ENCODE measurements at regions not wholly inside any gene's neighbourhood (a gene's known extent, or its start where the extent isn't known, plus 50 kb on each side); places are given as distances from the start of the nearest gene placed in this dataset.

GRCh38 chr5:105330185-105330584, 1767.6 kb upstream of the NUDT12 start:
- H3K79me2 ChIP-seq, result no peaks in the 10 kb centered on the region
- no peaks in the 10 kb centered on the region for H3K27me3 ChIP-seq
- DNase-seq (ENCODE audit: low spot score), result no peak
- H3K9me3 ChIP-seq (ENCODE audit: low read depth), result no peaks in the 10 kb centered on the region
- 97% methylated on average over 1 of the region's 1 CpG for WGBS (ENCODE audit: low lambda C conversion rate, missing lambda C conversion rate)
- no peak overlapping the region for H3K4me2 ChIP-seq
- no peak overlapping the region for H3K27ac ChIP-seq
- TF ChIP-seq EZH2 (IDR thresholded peaks at IDR 0.05; ENCODE audit: borderline replicate concordance), result no peak
- no peak for TF ChIP-seq EZH2phosphoT487 (IDR thresholded peaks at IDR 0.05; ENCODE audit: low read depth, severe bottlenecking, unreplicated experiment)
- no peak for TF ChIP-seq CTCF (IDR thresholded peaks at IDR 0.05; ENCODE audit: poor library complexity)
- no peaks in the 10 kb centered on the region for H3K4me1 ChIP-seq (ENCODE audit: insufficient read depth)
- no peaks in the 10 kb centered on the region for H3K9me2 ChIP-seq (replicated peaks; ENCODE audit: insufficient read depth)
- H2AFZ ChIP-seq, result no peak overlapping the region
- H4K20me1 ChIP-seq (ENCODE audit: insufficient read depth, poor library complexity, severe bottlenecking), result no peaks in the 10 kb centered on the region
- H3K4me3 ChIP-seq, result no peak overlapping the region
- H3K36me3 ChIP-seq (replicated peaks; ENCODE audit: insufficient read depth, low read depth), result no peaks in the 10 kb centered on the region

- no peaks in the 10 kb centered on the region for H3K4me1 ChIP-seq (ENCODE audit: insufficient read depth)
- WGBS (ENCODE audit: low lambda C conversion rate, missing lambda C conversion rate), result 100% methylated on average over 1 of the region's 1 CpG
- H3K9me2 ChIP-seq (replicated peaks; ENCODE audit: insufficient read depth), result no peaks in the 10 kb centered on the region
- H3K9me3 ChIP-seq (ENCODE audit: low read depth), result no peaks in the 10 kb centered on the region
- no peaks in the 10 kb centered on the region for H3K79me2 ChIP-seq
- no peaks in the 10 kb centered on the region for H4K20me1 ChIP-seq (ENCODE audit: insufficient read depth, poor library complexity, severe bottlenecking)
- H3K4me2 ChIP-seq, result no peak overlapping the region
- no peak for DNase-seq (ENCODE audit: low spot score)
- no peak overlapping the region for H3K4me3 ChIP-seq
- H3K36me3 ChIP-seq (replicated peaks; ENCODE audit: insufficient read depth, low read depth), result no peaks in the 10 kb centered on the region
- TF ChIP-seq EZH2phosphoT487 (IDR thresholded peaks at IDR 0.05; ENCODE audit: low read depth, severe bottlenecking, unreplicated experiment) (no peak), EZH2 (IDR thresholded peaks at IDR 0.05; ENCODE audit: borderline replicate concordance) (no peak), CTCF (IDR thresholded peaks at IDR 0.05; ENCODE audit: poor library complexity) (no peak)
- no peak overlapping the region for H3K27ac ChIP-seq
- H3K27me3 ChIP-seq, result no peaks in the 10 kb centered on the region
- no peak overlapping the region for H2AFZ ChIP-seq
Measured at GRCh38 chr5:105304859-105305258, 1742.3 kb upstream of the NUDT12 start.

GRCh38 chr5:105288946-105289345, 1726.4 kb upstream of the NUDT12 start:
- H3K4me3 ChIP-seq, result no peak overlapping the region
- TF ChIP-seq CTCF (IDR thresholded peaks at IDR 0.05; ENCODE audit: poor library complexity) (no peak), EZH2phosphoT487 (IDR thresholded peaks at IDR 0.05; ENCODE audit: low read depth, severe bottlenecking, unreplicated experiment) (no peak), EZH2 (IDR thresholded peaks at IDR 0.05; ENCODE audit: borderline replicate concordance) (no peak)
- H3K79me2 ChIP-seq, result no peaks in the 10 kb centered on the region
- no peaks in the 10 kb centered on the region for H3K9me3 ChIP-seq (ENCODE audit: low read depth)
- no peak overlapping the region for H2AFZ ChIP-seq
- DNase-seq (ENCODE audit: low spot score), result no peak
- no peaks in the 10 kb centered on the region for H3K27me3 ChIP-seq
- H3K27ac ChIP-seq, result no peak overlapping the region
- no peaks in the 10 kb centered on the region for H3K9me2 ChIP-seq (replicated peaks; ENCODE audit: insufficient read depth)
- no peaks in the 10 kb centered on the region for H3K4me1 ChIP-seq (ENCODE audit: insufficient read depth)
- no peaks in the 10 kb centered on the region for H3K36me3 ChIP-seq (replicated peaks; ENCODE audit: insufficient read depth, low read depth)
- no peaks in the 10 kb centered on the region for H4K20me1 ChIP-seq (ENCODE audit: insufficient read depth, poor library complexity, severe bottlenecking)
- H3K4me2 ChIP-seq, result no peak overlapping the region

GRCh38 chr5:105283134-105283533, 1720.5 kb upstream of the NUDT12 start:
- TF ChIP-seq EZH2 (IDR thresholded peaks at IDR 0.05; ENCODE audit: borderline replicate concordance) (no peak), CTCF (IDR thresholded peaks at IDR 0.05; ENCODE audit: poor library complexity) (no peak), EZH2phosphoT487 (IDR thresholded peaks at IDR 0.05; ENCODE audit: low read depth, severe bottlenecking, unreplicated experiment) (no peak)
- no peak for DNase-seq (ENCODE audit: low spot score)
- H3K9me3 ChIP-seq (ENCODE audit: low read depth), result no peaks in the 10 kb centered on the region
- H3K9me2 ChIP-seq (replicated peaks; ENCODE audit: insufficient read depth), result no peaks in the 10 kb centered on the region
- no peak overlapping the region for H2AFZ ChIP-seq
- no peak overlapping the region for H3K4me3 ChIP-seq
- no peaks in the 10 kb centered on the region for H3K4me1 ChIP-seq (ENCODE audit: insufficient read depth)
- H3K79me2 ChIP-seq, result no peaks in the 10 kb centered on the region
- no peak overlapping the region for H3K4me2 ChIP-seq
- no peak overlapping the region for H3K27ac ChIP-seq
- H3K36me3 ChIP-seq (replicated peaks; ENCODE audit: insufficient read depth, low read depth), result no peaks in the 10 kb centered on the region
- no peaks in the 10 kb centered on the region for H4K20me1 ChIP-seq (ENCODE audit: insufficient read depth, poor library complexity, severe bottlenecking)
- no peaks in the 10 kb centered on the region for H3K27me3 ChIP-seq
